ENCODE measurements at regions not wholly inside any gene's neighbourhood (a gene's known extent, or its start where the extent isn't known, plus 50 kb on each side); places are given as distances from the start of the nearest gene placed in this dataset.

GRCh38 chr15:53251996-53252395 is 461.9 kb upstream of the ONECUT1 start:
- TF ChIP-seq CTCF (IDR thresholded peaks at IDR 0.05) (no peak), EP300 (IDR thresholded peaks at IDR 0.05; ENCODE audit: borderline replicate concordance in 1 of 2, low read depth in 1 of 2, low read length in 1 of 2) (no peak), POLR2AphosphoS5 (IDR thresholded peaks at IDR 0.05; ENCODE audit: low read depth, low read length) (no peak)

Data from SK-N-SH (cell line).